Mesendoderm (in vitro differentiated cells): ENCODE measurements at regions not wholly inside any gene's neighbourhood (a gene's known extent, or its start where the extent isn't known, plus 50 kb on each side); places are given as distances from the start of the nearest gene placed in this dataset.
"Not testable (repeated sequence)": the region's sequence is repeated elsewhere in the genome, so short reads cannot be mapped to it uniquely, and the experiment has no call there.

ENCODE experiments used
- DNase-seq: peaks from one replicate; pipeline ENCODE4 v3.0.0; 2013
- H2AK5ac ChIP-seq: 2 replicates; pipeline ENCODE4 v1.6.1; 2013; ENCODE audit warnings: low read length, inconsistent platforms
- H2BK120ac ChIP-seq: 2 replicates; pipeline ENCODE4 v1.6.1; 2013; ENCODE audit warnings: low read depth, mild to moderate bottlenecking, low read length, moderate library complexity, mixed read lengths
- H2BK15ac ChIP-seq: replicated peaks from 2 replicates; pipeline ENCODE4 v1.6.1; 2013; ENCODE audit warnings: low read depth, mild to moderate bottlenecking, moderate library complexity
- H2BK5ac ChIP-seq: 2 replicates; pipeline ENCODE4 v1.6.1; 2013; ENCODE audit warnings: low read length, inconsistent platforms
- H3K18ac ChIP-seq: 2 replicates; pipeline ENCODE4 v1.6.1; 2013; ENCODE audit warnings: mild to moderate bottlenecking, low read length, mixed read lengths
- H3K23ac ChIP-seq: one replicate; pipeline ENCODE4 v1.6.1; 2013; ENCODE audit warnings: low read length
- H3K27ac ChIP-seq: 2 replicates; pipeline ENCODE4 v1.5.1; 2013; ENCODE audit warnings: low read depth, mild to moderate bottlenecking, inconsistent platforms, low read length, moderate library complexity
- H3K27me3 ChIP-seq: 2 replicates; pipeline ENCODE4 v1.6.1; 2013; ENCODE audit warnings: low read length, control low read depth, mild to moderate bottlenecking, inconsistent platforms; ENCODE audit not compliant: insufficient read depth, poor library complexity
- H3K36me3 ChIP-seq: 2 replicates; pipeline ENCODE4 v1.6.1; 2013; ENCODE audit warnings: low read length, inconsistent platforms; ENCODE audit not compliant: control insufficient read depth, insufficient read depth
- H3K4ac ChIP-seq: one replicate; pipeline ENCODE4 v1.6.1; 2013; ENCODE audit warnings: low read depth, mild to moderate bottlenecking, low read length, moderate library complexity
- H3K4me1 ChIP-seq: 2 replicates; pipeline ENCODE4 v1.6.1; 2013; ENCODE audit warnings: low read depth, low read length, inconsistent platforms; ENCODE audit not compliant: control insufficient read depth
- H3K4me2 ChIP-seq: 2 replicates; pipeline ENCODE4 v1.6.1; 2013; ENCODE audit warnings: low read length
- H3K4me3 ChIP-seq: 2 replicates; pipeline ENCODE4 v1.5.1; 2013; ENCODE audit warnings: mild to moderate bottlenecking, low read length
- H3K56ac ChIP-seq: one replicate; pipeline ENCODE4 v1.6.1; 2013; ENCODE audit warnings: low read length
- H3K79me1 ChIP-seq: 2 replicates; pipeline ENCODE4 v1.6.1; 2013; ENCODE audit warnings: low read length, inconsistent platforms
- H3K79me2 ChIP-seq: 2 replicates; pipeline ENCODE4 v1.6.1; 2013; ENCODE audit warnings: mild to moderate bottlenecking, low read length; ENCODE audit not compliant: control insufficient read depth, insufficient read depth
- H3K9ac ChIP-seq: 2 replicates; pipeline ENCODE4 v1.6.1; 2013; ENCODE audit warnings: low read length, inconsistent platforms
- H4K5ac ChIP-seq: one replicate; pipeline ENCODE4 v1.6.1; 2013; ENCODE audit warnings: low read length
- H4K8ac ChIP-seq: one replicate; pipeline ENCODE4 v1.6.1; 2013; ENCODE audit warnings: low read depth, mild to moderate bottlenecking, control low read depth, low read length, moderate library complexity
- WGBS: extraction: QIAGEN DNeasy Blood & Tissue Kit; methylation state at CpG from one replicate; pipeline ENCODE4 v1.1.7; 2013; ENCODE audit warnings: low lambda C conversion rate, missing lambda C conversion rate; ENCODE audit not compliant: insufficient coverage; ENCODE audit errors: extremely low coverage; 5-methylcytosine and 5-hydroxymethylcytosine counted together

- no peak overlapping the region for H2BK120ac ChIP-seq
- no peaks in the 10 kb centered on the region for H3K79me2 ChIP-seq
- no peak overlapping the region for H2AK5ac ChIP-seq
- no peak overlapping the region for H2BK15ac ChIP-seq
- no peaks in the 10 kb centered on the region for H3K27me3 ChIP-seq
- no peak overlapping the region for H4K8ac ChIP-seq
- H3K23ac ChIP-seq, result no peak overlapping the region
- no peak overlapping the region for H2BK5ac ChIP-seq
- no peak overlapping the region for H4K5ac ChIP-seq
- H3K4me3 ChIP-seq, result no peak overlapping the region
- H3K4ac ChIP-seq, result no peak overlapping the region
- no peak overlapping the region for H3K9ac ChIP-seq
- no peak overlapping the region for H3K4me2 ChIP-seq
- H3K27ac ChIP-seq, result no peak overlapping the region
- no peaks in the 10 kb centered on the region for H3K36me3 ChIP-seq
- H3K79me1 ChIP-seq, result no peaks in the 10 kb centered on the region
- no peaks in the 10 kb centered on the region for H3K4me1 ChIP-seq
- H3K18ac ChIP-seq, result no peak overlapping the region
- no peak for DNase-seq
- no peak overlapping the region for H3K56ac ChIP-seq
- no CpG with 5 or more reads among the region's 9 CpGs for WGBS
Measured at GRCh38 chr14:105979446-105979845, 453.1 kb downstream of the TMEM121 start.

GRCh38 chr14:105980224-105980623 lies 453.8 kb downstream of the TMEM121 start:
- no peak overlapping the region for H4K8ac ChIP-seq
- H3K4me3 ChIP-seq, result no peak overlapping the region
- no peak overlapping the region for H3K56ac ChIP-seq
- H2AK5ac ChIP-seq, result no peak overlapping the region
- H3K27me3 ChIP-seq, result no peaks in the 10 kb centered on the region
- H3K36me3 ChIP-seq, result no peaks in the 10 kb centered on the region
- H3K4ac ChIP-seq, result no peak overlapping the region
- no peaks in the 10 kb centered on the region for H3K4me1 ChIP-seq
- WGBS, result no CpG with 5 or more reads among the region's 10 CpGs
- H2BK15ac ChIP-seq, result no peak overlapping the region
- no peak overlapping the region for H3K18ac ChIP-seq
- H3K23ac ChIP-seq, result no peak overlapping the region
- no peak overlapping the region for H4K5ac ChIP-seq
- H3K9ac ChIP-seq, result no peak overlapping the region
- no peak overlapping the region for H2BK120ac ChIP-seq
- no peak for DNase-seq
- no peak overlapping the region for H3K27ac ChIP-seq
- no peak overlapping the region for H3K4me2 ChIP-seq
- no peaks in the 10 kb centered on the region for H3K79me1 ChIP-seq
- H3K79me2 ChIP-seq, result no peaks in the 10 kb centered on the region
- H2BK5ac ChIP-seq, result no peak overlapping the region

- no CpG with 5 or more reads among the region's 8 CpGs for WGBS
- not testable (repeated sequence) for H3K36me3 ChIP-seq, H2BK120ac ChIP-seq, H3K4me2 ChIP-seq, H3K79me1 ChIP-seq, H3K18ac ChIP-seq, H3K23ac ChIP-seq, H4K5ac ChIP-seq, H3K79me2 ChIP-seq, H3K27ac ChIP-seq, H3K27me3 ChIP-seq, H2BK15ac ChIP-seq, DNase-seq, H3K9ac ChIP-seq, H3K4me1 ChIP-seq, H4K8ac ChIP-seq, H2AK5ac ChIP-seq, H3K4me3 ChIP-seq, H3K56ac ChIP-seq, H3K4ac ChIP-seq, H2BK5ac ChIP-seq
Measured at GRCh38 chr14:105981517-105982302, 455.3 kb downstream of the TMEM121 start.

DNA sequence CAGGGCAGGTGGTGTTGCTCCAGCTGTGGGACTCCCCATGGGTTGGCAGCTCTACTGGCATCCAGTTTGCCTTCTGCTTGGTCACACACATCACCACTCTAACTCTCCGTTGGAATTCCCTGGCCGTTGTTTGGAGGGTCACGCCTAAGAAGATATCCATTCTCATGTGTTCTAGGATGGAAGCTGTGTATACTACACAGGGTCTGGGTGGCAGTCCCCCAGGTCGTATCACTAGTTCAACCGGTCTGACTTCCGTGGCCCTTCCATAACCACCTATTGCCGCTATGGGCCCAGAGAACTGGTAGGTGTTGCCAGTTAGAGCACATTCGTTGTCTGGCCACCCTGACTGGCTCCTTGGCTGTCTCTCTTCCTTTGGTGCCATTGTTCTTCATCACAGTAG lies 456.3 kb downstream of the TMEM121 start:
- H3K36me3 ChIP-seq, result no peaks in the 10 kb centered on the region
- no peak overlapping the region for H2BK120ac ChIP-seq
- H3K4me3 ChIP-seq, result no peak overlapping the region
- no peak overlapping the region for H3K23ac ChIP-seq
- no peak overlapping the region for H2BK5ac ChIP-seq
- no peaks in the 10 kb centered on the region for H3K79me2 ChIP-seq
- DNase-seq, result no peak
- no peak overlapping the region for H3K4ac ChIP-seq
- no peak overlapping the region for H3K9ac ChIP-seq
- H3K18ac ChIP-seq, result no peak overlapping the region
- no peaks in the 10 kb centered on the region for H3K27me3 ChIP-seq
- no peaks in the 10 kb centered on the region for H3K4me1 ChIP-seq
- no peak overlapping the region for H4K5ac ChIP-seq
- H2BK15ac ChIP-seq, result no peak overlapping the region
- no peak overlapping the region for H3K27ac ChIP-seq
- no peaks in the 10 kb centered on the region for H3K79me1 ChIP-seq
- H2AK5ac ChIP-seq, result no peak overlapping the region
- H4K8ac ChIP-seq, result no peak overlapping the region
- H3K4me2 ChIP-seq, result no peak overlapping the region
- no CpG with 5 or more reads among the region's 8 CpGs for WGBS
- no peak overlapping the region for H3K56ac ChIP-seq

DNA sequence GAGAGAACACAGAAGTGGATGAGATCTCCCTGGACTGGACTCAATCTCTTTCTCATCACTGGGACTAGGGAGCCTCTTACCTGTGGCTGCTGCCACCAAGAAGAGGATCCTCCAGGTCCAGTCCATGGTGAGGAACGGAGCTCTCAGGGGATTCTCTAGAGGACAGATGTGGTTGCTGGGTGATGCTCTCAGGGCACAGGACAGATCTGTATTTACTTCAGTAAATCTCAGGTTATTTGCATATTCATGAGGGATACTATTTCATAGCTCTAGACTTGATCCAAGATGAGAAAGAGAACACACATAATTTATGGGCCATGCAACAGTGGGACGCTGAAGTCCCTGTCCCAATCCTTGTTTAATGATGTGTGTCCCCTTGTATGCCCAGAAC lies 460.5 kb downstream of the TMEM121 start:
- Histone ChIP-seq H2AK5ac (no peak overlapping the region), H2BK120ac (no peak overlapping the region), H3K27ac (no peak overlapping the region), H3K79me2 (no peaks in the 10 kb centered on the region), H3K79me1 (no peaks in the 10 kb centered on the region), H4K8ac (no peak overlapping the region), H4K5ac (no peak overlapping the region), H3K4me3 (no peak overlapping the region), H3K9ac (no peak overlapping the region), H2BK15ac (no peak overlapping the region), H2BK5ac (no peak overlapping the region), H3K18ac (no peak overlapping the region), H3K4me2 (no peak overlapping the region), H3K4me1 (no peaks in the 10 kb centered on the region), H3K56ac (no peak overlapping the region), H3K36me3 (no peaks in the 10 kb centered on the region), H3K27me3 (no peaks in the 10 kb centered on the region), H3K23ac (no peak overlapping the region), H3K4ac (no peak overlapping the region)
- no CpG with 5 or more reads among the region's 2 CpGs for WGBS
- DNase-seq, result no peak

DNA sequence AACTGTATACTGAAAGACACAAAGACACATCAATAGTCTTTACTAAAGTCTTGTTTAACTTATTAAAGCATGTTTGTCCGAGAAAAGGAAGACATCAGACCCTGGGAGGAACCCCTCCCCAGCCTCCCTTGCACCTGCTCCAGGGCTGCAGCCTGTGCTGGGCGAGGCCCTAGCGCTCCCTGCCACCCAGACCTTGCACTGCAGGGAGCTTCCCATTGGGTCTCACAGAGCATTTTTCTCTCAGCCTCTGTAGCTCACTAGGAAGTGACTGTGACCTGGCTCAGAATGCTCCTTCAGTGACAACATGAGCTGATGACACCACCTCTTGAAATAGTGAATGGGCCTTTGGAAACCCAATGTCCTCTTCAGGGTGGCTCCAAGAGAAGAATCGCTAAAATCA lies 461.2 kb downstream of the TMEM121 start:
- Histone ChIP-seq H3K4me2 (no peak overlapping the region), H3K79me1 (no peaks in the 10 kb centered on the region), H2BK15ac (no peak overlapping the region), H3K23ac (no peak overlapping the region), H2BK120ac (no peak overlapping the region), H3K18ac (no peak overlapping the region), H4K5ac (no peak overlapping the region), H3K56ac (no peak overlapping the region), H3K4ac (no peak overlapping the region), H2AK5ac (no peak overlapping the region), H3K79me2 (no peaks in the 10 kb centered on the region), H3K4me1 (no peaks in the 10 kb centered on the region), H2BK5ac (no peak overlapping the region), H3K27me3 (no peaks in the 10 kb centered on the region), H4K8ac (no peak overlapping the region), H3K27ac (no peak overlapping the region), H3K9ac (no peak overlapping the region), H3K36me3 (no peaks in the 10 kb centered on the region), H3K4me3 (no peak overlapping the region)
- DNase-seq, result no peak
- no CpG with 5 or more reads among the region's 4 CpGs for WGBS
